Effector memory CD8-positive, alpha-beta T cell (primary cell): ENCODE measurements at regions not wholly inside any gene's neighbourhood (a gene's known extent, or its start where the extent isn't known, plus 50 kb on each side); places are given as distances from the start of the nearest gene placed in this dataset.
"Not testable (repeated sequence)": the region's sequence is repeated elsewhere in the genome, so short reads cannot be mapped to it uniquely, and the experiment has no call there.

Experiments used
- ATAC-seq: fragments of 150-1000 bp; cut with Tn5 transposase; replicated peaks from 2 replicates; pipeline ENCODE4 v1.10.0; 2021; ENCODE audit warnings: mild to moderate bottlenecking, moderate library complexity
- DNase-seq, 3 experiments: peaks; one replicate each; pipeline ENCODE4 v3.0.0; 2021
- H3K27ac Mint-ChIP-seq, 2 donors: one replicate each; pipeline ENCODE4 v1.8.0; 2022; ENCODE audit warnings: mild to moderate bottlenecking in 2 of 2, mixed read lengths in 2 of 2, moderate library complexity in 2 of 2
- H3K27me3 Mint-ChIP-seq, 2 donors: one replicate each; pipeline ENCODE4 v1.8.0; 2022; ENCODE audit warnings: mixed read lengths in 2 of 2
- H3K36me3 Mint-ChIP-seq: one replicate; pipeline ENCODE4 v1.8.0; 2022; ENCODE audit warnings: mild to moderate bottlenecking, moderate library complexity, mixed read lengths; ENCODE audit not compliant: insufficient read depth
- H3K4me1 Mint-ChIP-seq, 2 donors: one replicate each; pipeline ENCODE4 v1.8.0; 2022; ENCODE audit warnings: low read depth in 2 of 2, mixed read lengths in 2 of 2
- H3K4me3 Mint-ChIP-seq, 2 donors: one replicate each; pipeline ENCODE4 v1.8.0; 2022; ENCODE audit warnings: mild to moderate bottlenecking in 2 of 2, mixed read lengths in 2 of 2, moderate library complexity in 2 of 2
- H3K9me3 Mint-ChIP-seq, 2 donors: one replicate each; pipeline ENCODE4 v1.8.0; 2022; ENCODE audit warnings: mixed read lengths in 2 of 2

DNA sequence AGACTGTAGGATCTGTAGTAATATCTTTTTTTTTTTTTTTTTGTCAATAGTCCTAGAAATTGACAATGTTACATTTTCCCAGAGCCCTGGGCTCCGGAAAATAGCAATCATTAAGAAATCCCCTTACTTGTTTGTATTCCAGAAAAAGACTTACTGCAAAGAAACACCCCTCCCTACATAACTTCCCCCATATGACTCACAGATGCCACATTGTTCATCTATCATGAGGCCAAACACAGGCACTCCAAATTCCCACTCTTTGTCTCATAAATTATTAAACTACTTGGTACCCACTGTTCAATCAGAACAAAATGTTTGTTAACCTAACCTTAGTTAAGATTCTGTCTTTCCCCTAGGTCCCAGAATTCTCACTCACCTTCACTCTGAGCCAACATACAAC is 53.5 kb downstream of the TEX51 start:
- Mint-ChIP-seq H3K4me3 (no peak overlapping the region), H3K36me3 (no peaks in the 10 kb centered on the region), H3K9me3 (no peaks in the 10 kb centered on the region), H3K27ac (no peak overlapping the region), H3K4me1 (peaks cover 0 to 4% of the 10 kb centered on the region in 2 donors), H3K27me3 (peaks cover 47 to 66% of the 10 kb centered on the region in 2 donors)
- ATAC-seq (no peak), DNase-seq (no peak)

DNA sequence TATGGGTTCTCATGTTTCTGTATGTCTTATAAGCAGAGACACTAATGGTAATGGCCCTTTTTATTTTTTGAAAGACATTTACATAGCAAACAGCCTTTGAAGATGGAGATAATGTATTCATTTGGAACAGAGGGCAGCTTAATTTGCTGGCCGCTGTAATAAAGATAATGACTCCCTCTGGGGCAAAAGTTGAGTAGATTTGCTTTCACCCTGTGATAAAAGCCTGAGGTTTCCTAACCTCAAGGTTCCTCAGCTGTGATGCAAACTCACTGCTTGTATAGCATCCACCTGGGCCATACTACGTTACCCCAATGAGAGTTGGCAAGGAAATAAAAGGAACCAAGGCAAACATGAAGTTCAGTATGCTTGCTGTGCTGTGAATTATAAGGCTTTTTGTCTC is 54.8 kb downstream of the TEX51 start:
- peaks cover 0 to 4% of the 10 kb centered on the region in 2 donors for H3K4me1 Mint-ChIP-seq
- H3K9me3 Mint-ChIP-seq, result no peaks in the 10 kb centered on the region
- ATAC-seq (no peak), DNase-seq (no peak)
- no peak overlapping the region for H3K27ac Mint-ChIP-seq
- no peak overlapping the region for H3K4me3 Mint-ChIP-seq
- peaks cover 57 to 69% of the 10 kb centered on the region in 2 donors for H3K27me3 Mint-ChIP-seq
- no peaks in the 10 kb centered on the region for H3K36me3 Mint-ChIP-seq

DNA sequence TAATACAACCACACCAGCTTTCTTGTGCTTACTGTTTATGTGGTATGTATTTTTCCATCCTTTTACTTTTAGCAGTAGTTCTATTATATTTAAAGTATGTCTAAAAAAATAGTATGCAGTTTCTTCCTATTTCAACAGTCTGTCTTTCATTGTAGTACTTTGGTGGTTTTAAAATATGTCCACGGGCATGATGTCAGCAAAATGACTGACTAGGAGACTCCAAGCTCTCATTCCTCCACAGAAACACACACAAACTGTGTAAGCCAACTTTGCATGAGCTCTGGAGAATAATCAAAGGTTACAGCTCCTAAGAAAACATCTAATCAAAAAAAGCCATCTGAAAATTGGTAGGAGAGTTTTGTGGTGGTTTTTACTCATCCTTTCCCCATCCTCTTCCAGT is 56.1 kb downstream of the TEX51 start:
- H3K4me1 Mint-ChIP-seq, result peaks cover 0 to 4% of the 10 kb centered on the region in 2 donors
- DNase-seq (no peak), ATAC-seq (no peak)
- no peaks in the 10 kb centered on the region for H3K36me3 Mint-ChIP-seq
- H3K27me3 Mint-ChIP-seq, result peaks cover 67 to 75% of the 10 kb centered on the region in 2 donors
- H3K9me3 Mint-ChIP-seq, result no peaks in the 10 kb centered on the region
- no peak overlapping the region for H3K27ac Mint-ChIP-seq
- H3K4me3 Mint-ChIP-seq, result no peak overlapping the region

DNA sequence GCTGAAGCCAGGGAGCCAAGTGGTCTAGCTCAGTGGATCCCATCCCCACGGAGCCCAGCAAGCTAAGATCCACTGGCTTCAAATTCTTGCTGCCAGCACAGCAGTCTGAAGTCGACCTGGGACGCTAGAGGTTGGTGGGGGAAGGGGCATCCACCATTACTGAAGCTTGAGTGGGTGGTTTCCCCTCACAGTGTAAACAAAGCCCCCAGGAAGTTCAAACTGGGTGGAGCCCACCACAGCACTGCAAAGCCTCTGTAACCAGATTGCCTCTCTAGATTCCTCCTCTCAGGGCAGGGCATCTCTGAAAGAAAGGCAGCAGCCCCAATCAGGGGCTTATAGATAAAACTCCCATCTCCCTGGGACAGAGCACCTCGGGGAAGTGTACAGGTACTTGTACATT is 58.1 kb downstream of the TEX51 start:
- H3K36me3 Mint-ChIP-seq, H3K27ac Mint-ChIP-seq, H3K4me1 Mint-ChIP-seq, H3K9me3 Mint-ChIP-seq: not testable (repeated sequence)
- Mint-ChIP-seq H3K4me3 (peak overlapping the region in 1 of 2 donors; percentile 13), H3K27me3 (peaks cover 77 to 87% of the 10 kb centered on the region in 2 donors)
- ATAC-seq (peak; percentile 33), DNase-seq (peak in 1 of 3 experiments; percentile 3)

DNA sequence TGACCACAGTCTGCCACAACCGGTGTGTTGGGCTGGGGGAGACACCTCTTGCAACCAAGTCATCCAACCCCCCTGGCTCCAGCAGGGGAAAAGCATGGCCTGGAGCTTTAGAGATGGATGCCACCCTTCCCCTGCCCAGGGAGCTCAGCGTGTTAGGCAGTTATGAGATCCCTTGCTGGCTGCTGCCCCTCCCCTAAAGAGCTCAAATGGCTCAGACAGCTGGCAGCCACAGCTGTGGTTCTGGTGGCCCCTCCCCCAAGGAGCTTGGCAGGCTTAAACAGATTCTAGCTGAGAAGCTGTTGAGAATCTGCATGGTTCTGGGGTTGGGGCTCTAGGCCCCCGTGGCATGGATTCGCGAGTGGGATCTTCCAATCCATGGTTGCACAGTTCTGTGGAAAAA is 64.7 kb downstream of the TEX51 start:
- H3K9me3 Mint-ChIP-seq, result peaks cover 5 to 10% of the 10 kb centered on the region in 2 donors
- no peaks in the 10 kb centered on the region for H3K4me1 Mint-ChIP-seq
- H3K27ac Mint-ChIP-seq, result no peak overlapping the region
- ATAC-seq (no peak), DNase-seq (no peak)
- H3K27me3 Mint-ChIP-seq, result peaks cover 83 to 91% of the 10 kb centered on the region in 2 donors
- no peak overlapping the region for H3K4me3 Mint-ChIP-seq
- no peaks in the 10 kb centered on the region for H3K36me3 Mint-ChIP-seq

DNA sequence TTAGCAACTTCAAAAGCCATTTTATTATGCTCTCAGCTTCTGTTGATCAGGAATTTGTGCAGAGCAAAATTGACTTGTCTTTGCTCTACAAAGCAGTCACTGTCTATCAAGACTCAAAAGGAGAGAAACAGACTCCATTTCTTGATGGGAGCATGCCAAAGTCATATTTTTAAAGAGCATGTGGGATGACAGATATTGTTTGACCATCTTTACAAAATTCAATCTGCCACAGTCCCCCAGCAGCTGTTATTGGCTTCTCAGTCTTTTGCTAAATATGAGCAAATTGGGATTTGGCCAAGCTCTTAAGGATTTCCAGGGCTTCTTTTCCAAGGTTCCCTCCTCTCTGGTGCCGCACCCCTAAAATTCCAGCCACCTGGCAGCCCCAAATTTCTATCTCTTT is 67.9 kb downstream of the TEX51 start:
- Mint-ChIP-seq H3K36me3 (no peaks in the 10 kb centered on the region), H3K9me3 (no peaks in the 10 kb centered on the region), H3K27ac (no peak overlapping the region), H3K4me3 (no peak overlapping the region), H3K4me1 (no peaks in the 10 kb centered on the region), H3K27me3 (peaks cover 79 to 87% of the 10 kb centered on the region in 2 donors)
- DNase-seq (no peak), ATAC-seq (no peak)

DNA sequence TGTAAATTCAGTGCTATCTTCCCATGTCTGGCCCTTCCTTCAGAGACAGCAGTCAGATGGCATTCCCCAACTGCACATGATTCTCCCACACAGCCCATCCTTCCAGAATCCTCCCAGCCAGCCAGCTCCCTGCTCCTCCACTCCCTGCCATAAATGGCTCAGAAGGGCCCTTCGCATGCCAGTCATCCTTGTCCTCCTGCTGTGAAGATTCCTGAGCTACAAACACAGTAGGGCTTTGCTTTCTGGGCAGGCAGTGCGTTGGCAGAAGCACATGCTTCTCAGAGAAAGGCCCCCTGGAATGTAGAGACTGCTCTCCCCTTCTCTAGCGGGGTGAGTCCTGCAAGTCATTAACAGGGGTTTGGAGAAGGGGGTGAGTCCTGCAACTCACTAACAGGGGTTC is 71.9 kb downstream of the TEX51 start:
- peaks cover 2 to 4% of the 10 kb centered on the region in 2 donors for H3K4me1 Mint-ChIP-seq
- no peaks in the 10 kb centered on the region for H3K9me3 Mint-ChIP-seq
- no peaks in the 10 kb centered on the region for H3K36me3 Mint-ChIP-seq
- H3K4me3 Mint-ChIP-seq, result peak overlapping the region in 1 of 2 donors; percentile 4
- H3K27ac Mint-ChIP-seq, result no peak overlapping the region
- ATAC-seq, result no peak
- peaks cover 71 to 76% of the 10 kb centered on the region in 2 donors for H3K27me3 Mint-ChIP-seq
- no peak for DNase-seq

DNA sequence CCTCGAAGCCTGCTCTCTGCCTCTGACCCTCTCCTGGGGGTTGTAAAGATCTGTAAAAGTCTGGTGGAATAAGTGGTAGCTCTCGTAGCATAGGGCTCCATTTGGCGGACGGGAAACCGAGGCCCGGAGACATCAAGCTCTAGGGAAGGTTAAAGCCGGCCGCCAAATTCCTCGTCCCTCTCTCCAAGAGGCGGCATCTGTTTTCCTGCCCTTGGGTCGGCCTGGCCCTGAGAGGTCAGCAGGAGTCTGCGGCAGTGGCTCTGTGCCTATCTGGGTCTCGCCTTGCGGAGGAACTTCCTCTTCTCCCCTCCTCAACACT is 72.4 kb downstream of the TEX51 start:
- Mint-ChIP-seq H3K36me3 (no peaks in the 10 kb centered on the region), H3K4me3 (peak overlapping the region in 1 of 2 donors; percentile 71), H3K27me3 (peaks cover 70 to 76% of the 10 kb centered on the region in 2 donors), H3K27ac (no peak overlapping the region), H3K9me3 (no peaks in the 10 kb centered on the region), H3K4me1 (peaks cover 2 to 4% of the 10 kb centered on the region in 2 donors)
- no peak for DNase-seq
- no peak for ATAC-seq

DNA sequence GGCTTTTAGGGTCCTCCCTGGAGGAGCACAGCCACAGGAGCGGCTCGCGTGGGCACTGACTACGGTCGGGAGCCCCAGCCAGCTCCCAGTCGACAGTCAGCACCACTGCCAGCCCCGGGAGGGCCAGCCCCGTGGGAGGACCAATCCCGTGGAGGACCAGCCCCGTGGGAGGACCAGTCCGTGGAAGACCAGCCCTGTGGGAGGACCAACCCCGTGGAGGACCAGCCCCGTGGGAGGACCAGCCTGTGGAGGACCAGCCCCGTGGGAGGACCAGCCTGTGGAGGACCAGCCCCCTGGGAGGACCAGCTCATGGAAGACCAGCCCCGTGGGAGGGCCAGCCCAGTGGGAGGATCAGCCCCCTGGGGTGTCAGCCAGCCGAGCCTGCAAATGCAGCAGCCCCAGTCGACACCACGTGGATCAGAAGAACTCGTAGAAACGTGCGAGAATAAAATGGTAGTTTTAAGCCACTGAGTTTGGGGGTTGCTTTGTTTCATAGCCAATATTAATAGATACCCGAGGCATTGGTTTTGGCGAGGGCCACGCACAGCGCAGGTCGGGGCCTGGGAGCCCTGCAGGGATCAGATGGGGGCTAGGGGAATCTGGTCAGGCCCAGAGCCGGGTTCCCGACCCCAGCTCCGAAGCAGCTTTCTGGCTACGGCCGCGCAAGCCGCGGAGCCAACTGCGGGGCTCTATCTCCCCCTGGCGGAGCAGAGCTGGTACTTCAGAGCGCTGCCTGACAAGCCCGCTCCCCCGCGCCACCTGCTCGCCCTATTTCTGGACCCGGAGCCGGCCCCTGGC is 73.0 kb downstream of the TEX51 start:
- DNase-seq (peak; percentile 59 to 67 (median 64)), ATAC-seq (peak; percentile 93)
- Mint-ChIP-seq H3K36me3 (no peaks in the 10 kb centered on the region), H3K4me3 (peak overlapping the region; percentile 65 to 71), H3K4me1 (peaks cover 2 to 4% of the 10 kb centered on the region in 2 donors), H3K27ac (no peak overlapping the region), H3K9me3 (no peaks in the 10 kb centered on the region), H3K27me3 (peaks cover 64 to 72% of the 10 kb centered on the region in 2 donors)

DNA sequence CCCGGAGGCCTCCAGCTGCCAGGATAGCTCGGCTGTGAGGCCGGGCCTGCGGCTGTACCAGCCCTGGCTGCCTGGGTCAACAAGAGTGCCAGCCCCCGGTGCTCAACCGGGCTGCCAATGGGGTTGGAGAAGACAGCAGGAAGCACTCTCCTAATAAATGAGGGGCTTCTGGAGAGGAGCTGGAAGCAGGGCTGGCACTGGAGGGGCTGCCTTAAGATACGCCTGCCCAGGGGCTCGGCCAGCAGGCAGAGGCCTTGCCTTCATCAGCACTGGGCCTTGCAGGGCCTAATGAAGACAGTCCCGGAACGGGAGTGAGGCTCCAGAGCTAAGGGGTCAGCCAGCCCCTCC is 73.6 kb downstream of the TEX51 start:
- H3K9me3 Mint-ChIP-seq, result no peaks in the 10 kb centered on the region
- H3K4me1 Mint-ChIP-seq, result peaks cover 2 to 4% of the 10 kb centered on the region in 2 donors
- no peak for DNase-seq
- no peak overlapping the region for H3K27ac Mint-ChIP-seq
- ATAC-seq, result no peak
- H3K4me3 Mint-ChIP-seq, result peak overlapping the region in 1 of 2 donors; percentile 65
- no peaks in the 10 kb centered on the region for H3K36me3 Mint-ChIP-seq
- H3K27me3 Mint-ChIP-seq, result peaks cover 60 to 66% of the 10 kb centered on the region in 2 donors

DNA sequence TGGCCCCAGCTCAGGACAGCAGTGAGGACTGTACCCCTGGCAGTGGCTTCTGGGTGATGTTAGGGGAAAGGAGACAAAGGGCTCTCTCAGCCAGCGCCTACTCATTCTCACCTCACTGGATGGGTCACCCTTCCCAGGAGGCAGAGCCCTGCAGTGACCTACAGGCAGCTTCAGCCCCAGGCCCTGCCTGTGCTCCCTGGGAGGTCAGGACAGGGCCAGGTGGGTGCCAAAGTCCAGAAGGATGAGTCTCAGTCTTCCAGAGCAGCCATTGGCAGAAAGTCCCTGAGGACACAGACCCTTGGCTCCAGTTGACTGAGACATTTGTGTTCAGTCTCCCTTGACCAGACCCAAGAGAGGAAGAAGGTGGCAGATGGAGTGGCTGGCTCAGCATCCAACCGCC is 75.1 kb downstream of the TEX51 start:
- Mint-ChIP-seq H3K27ac (no peak overlapping the region), H3K4me1 (peaks cover 2 to 4% of the 10 kb centered on the region in 2 donors), H3K36me3 (no peaks in the 10 kb centered on the region), H3K27me3 (peaks cover 60 to 65% of the 10 kb centered on the region in 2 donors), H3K4me3 (peak overlapping the region in 1 of 2 donors; percentile 37), H3K9me3 (no peaks in the 10 kb centered on the region)
- no peak for ATAC-seq
- DNase-seq, result no peak

DNA sequence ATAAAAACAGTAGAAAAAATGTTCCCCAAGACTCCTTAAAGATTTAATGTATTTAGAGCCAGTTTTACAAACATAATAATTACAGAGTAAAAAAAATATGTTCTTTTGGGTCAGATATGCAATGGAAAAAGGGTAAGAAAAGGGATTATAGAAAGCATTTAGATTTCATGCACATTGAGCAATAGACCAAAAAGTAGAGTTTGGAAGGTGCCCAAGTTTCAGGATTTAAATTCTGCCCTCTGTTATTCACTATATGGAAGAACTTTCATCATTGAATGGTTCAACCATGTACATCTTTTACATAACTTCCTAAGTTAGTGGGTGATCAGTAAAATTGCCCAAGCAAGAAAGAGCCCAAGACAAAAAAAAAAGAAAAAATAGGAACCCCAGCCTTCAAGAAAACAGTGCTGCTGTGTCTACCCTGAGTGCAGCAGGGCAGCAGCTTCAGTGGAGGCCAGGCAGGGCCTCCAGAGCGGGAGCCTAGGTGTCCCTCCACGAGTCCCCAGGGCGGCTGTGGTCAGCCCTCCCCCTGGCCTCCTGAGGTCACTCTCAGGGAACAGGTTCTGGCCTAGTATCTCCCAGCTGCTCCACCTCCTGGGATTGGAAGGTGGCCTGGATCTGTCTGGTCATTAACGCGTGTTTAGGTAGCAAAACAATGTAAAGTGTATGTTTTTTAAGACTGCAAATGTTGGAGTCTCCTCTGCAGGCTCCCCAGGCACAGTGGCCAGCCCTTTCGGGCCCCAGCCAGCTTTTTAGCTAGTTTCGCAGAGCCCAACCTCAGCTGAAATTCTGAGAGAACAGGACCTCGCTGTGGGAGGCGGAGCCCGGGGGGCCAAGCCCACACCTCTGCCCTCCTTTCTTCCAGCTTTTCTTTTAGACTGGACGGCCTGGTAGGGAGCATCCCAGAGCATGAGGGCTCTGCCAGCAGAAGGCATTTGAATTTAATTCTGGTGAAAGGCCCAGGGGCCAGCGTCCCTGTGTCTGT is 77.3 kb downstream of the TEX51 start:
- H3K9me3 Mint-ChIP-seq, result no peaks in the 10 kb centered on the region
- peaks cover 2 to 4% of the 10 kb centered on the region in 2 donors for H3K4me1 Mint-ChIP-seq
- no peak for ATAC-seq
- DNase-seq, result no peak
- no peak overlapping the region for H3K4me3 Mint-ChIP-seq
- peaks cover 42 to 59% of the 10 kb centered on the region in 2 donors for H3K27me3 Mint-ChIP-seq
- no peak overlapping the region for H3K27ac Mint-ChIP-seq
- no peaks in the 10 kb centered on the region for H3K36me3 Mint-ChIP-seq

DNA sequence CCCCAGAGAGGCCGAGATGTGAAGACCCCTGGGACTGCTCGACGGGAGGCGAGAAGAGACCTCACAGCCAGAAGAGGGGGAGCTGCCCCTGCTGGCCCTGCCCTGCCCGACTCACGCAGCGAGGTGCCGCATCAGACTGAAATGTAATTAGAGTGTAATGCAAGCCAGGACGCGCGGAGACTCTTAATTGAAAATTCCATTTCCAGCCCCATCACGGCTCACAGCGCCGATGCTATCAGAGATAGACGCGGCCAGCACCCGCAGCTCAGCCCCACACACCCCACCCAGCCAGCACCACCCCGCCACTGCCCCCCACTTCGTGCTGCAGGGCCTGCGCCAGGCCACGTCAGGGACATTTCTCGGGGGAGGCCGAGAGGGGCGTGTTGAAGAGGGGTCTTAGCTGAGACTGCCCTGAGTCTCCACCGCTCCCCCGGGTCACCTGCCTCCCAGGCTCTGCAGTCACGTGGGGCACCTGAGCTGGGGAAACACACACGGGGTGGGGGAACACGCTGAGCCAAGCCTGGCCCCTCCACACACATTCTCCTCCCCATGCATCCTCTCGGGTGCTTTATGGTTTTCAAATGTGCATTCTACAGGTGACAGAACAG is 78.1 kb downstream of the TEX51 start:
- Mint-ChIP-seq H3K9me3 (no peaks in the 10 kb centered on the region), H3K27me3 (peaks cover 42 to 63% of the 10 kb centered on the region in 2 donors), H3K27ac (no peak overlapping the region), H3K36me3 (no peaks in the 10 kb centered on the region), H3K4me3 (no peak overlapping the region), H3K4me1 (peaks cover 2 to 4% of the 10 kb centered on the region in 2 donors)
- ATAC-seq (no peak), DNase-seq (no peak)
